ENCODE measurements at regions not wholly inside any gene's neighbourhood (a gene's known extent, or its start where the extent isn't known, plus 50 kb on each side); places are given as distances from the start of the nearest gene placed in this dataset.

DNA sequence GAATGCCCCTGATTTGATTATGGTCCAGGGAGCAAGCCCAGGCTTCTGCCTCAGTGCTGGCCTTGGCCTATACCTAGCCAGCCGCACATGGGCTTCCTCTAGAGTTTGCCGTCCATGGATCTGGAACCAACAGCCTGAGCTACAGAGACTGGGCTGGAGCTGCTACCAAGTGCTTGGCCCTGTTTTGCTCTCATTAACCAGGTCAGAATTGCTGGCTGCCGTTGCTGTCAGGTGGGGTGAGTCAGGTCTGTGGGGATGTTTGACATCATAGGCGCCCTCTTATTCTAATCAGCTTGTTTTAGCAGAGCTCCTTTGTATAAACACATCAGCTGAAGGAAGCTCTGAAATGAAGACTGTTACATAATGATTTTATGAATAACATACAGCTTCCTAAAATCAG, 83.1 kb upstream of the PHACTR2 start:
- no peak for DNase-seq

DNA sequence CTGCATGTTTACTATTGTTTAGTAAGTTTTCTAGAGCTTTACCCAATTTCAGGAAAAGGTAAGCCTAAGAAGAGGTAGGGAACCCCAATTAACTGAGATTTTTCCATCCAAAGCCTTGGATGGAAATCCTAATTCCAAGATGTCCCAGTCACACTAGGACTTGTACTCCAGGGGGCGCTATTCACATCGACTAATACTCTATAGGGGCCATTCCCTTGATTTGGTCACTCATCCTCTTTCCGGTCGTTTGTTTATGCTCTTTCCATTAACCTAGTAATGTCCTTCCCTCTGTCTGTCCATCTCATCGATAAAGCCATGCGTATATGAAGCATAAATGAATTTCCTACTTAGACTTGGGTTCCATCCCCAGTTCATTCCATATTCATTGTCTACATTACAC, 80.8 kb upstream of the FUCA2 start:
- no peak for DNase-seq

DNA sequence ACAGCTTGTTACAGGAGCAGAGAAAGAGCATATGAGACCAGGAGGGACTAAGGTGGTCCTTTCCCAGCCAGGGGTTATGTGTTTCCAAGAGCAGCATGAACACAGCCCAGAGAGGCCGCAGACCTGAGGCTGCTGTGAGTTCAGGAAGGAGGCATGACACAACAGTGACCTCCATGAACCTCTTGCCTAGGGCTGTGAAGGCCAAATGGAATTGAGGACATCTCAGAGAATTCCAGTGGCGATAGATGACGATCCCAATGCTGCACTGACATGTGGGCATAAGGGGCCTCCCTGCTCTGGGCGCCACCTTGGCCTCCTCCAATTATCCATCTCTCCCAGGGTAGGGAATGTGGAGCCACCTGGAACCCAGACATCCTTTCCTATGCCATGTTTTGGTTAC, 79.9 kb upstream of the FUCA2 start:
- no peak for DNase-seq

DNA sequence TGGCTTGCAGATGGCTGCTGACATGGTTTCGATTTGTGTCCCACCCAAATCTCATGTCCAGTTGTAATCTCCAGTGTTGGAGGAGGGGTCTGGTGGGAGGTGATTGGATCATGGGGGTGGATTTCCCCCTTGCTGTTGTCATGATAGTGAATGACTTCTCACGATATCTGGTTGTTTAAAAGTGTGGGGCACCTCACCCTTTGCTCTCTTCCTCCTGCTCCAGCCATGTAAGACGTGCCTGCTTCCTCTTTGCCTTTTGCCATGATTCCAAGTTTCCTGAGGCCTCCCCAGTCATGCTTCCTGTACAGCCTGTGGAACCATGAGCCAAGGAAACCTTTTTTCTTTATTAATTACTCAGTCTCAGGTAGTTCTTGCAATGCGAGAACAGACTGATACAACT, 77.6 kb upstream of the FUCA2 start:
- no peak for DNase-seq

DNA sequence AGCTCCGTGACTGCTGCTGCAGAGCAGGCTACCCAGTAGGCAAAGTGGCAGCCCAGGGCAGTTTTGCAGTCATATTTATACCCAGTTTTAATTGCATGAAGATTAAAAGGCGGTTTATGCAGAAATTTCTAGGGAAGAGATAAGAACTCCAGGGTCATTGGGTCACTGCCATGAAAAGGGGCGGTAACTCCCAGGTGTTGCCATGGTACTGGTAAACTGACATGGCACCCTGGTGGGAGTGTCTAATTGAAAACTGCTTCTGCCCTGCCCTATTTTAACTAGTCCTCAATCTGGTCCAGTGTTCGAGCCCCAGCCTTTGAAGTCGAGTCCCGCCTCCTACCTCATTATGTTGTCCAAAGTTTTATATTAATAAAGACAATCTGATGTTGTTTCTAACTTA, 75.0 kb upstream of the FUCA2 start:
- DNase-seq: no peak

DNA sequence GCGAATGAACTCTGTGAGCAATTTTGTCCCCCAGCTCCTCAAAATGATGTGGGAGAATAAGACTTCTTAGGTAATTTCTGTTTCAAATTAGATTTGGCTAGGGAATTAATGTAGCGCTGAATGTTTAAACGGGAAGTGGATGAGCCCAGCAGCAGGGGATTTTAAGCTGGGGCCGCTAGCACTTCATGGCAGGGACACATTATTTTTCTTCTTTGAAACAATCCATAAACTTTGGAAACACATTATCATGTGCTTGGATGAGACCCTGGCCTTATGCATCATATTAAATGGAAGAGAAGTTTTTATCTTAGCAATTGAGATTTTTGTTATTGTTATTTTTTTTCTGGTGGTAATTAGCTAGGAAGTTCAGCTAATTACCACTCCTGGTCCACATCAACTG, 74.2 kb upstream of the FUCA2 start:
- DNase-seq: no peak

DNA sequence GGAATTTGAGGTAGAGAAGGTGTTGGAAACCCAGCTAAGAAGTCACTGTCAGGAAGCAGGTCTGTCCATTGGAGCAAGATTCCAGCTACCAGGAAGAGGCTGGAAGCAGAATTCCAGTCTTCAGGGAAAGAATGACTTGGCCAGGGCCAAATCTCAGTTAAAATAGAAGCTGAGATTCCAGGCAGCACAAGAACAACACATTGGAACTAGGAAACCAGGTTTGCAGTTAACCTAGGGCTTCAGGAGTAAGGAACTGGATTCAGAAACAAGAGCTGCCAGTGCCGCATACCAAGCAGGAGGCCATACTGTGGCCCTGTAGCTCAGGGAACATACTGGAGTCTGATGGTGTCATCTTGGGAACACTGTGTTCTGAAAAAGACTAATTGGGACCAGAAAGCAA, 73.7 kb upstream of the FUCA2 start:
- no peak for DNase-seq

DNA sequence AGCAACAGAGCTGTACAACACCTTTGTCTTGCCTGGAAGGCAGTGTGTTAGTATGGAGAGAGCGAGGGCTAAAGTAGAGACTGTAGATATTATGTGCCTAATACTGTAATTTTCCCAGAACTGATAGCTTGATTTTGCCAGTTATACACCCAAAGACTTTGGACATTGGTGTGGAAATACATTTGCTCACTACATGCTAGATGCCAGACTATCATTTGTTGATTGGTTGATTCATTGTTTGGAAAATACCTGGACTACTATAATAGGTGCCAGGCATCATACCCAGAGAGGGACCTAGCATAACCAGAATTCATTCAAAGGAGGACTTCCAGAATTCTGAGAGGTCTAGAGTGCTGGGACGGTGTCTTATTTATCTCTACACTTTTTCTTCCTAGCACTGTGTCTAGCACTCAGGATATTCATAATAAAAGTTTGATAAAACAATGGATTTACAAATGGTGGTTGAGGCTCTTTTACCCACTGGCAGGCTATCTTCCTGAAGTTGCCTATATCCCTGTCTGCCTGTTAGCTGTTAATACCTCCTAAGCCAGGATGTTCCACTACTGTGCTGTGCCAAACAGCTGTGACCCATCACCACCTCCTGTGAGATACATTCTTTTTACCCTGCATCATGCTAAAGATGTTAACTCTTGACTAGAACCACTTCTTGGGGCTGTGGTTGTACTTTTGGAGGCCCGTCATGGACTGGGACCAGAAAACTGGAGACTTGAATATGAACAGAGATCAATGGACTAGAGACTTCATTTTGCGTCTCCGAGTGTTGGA, 72.2 kb upstream of the FUCA2 start:
- no peak for DNase-seq

DNA sequence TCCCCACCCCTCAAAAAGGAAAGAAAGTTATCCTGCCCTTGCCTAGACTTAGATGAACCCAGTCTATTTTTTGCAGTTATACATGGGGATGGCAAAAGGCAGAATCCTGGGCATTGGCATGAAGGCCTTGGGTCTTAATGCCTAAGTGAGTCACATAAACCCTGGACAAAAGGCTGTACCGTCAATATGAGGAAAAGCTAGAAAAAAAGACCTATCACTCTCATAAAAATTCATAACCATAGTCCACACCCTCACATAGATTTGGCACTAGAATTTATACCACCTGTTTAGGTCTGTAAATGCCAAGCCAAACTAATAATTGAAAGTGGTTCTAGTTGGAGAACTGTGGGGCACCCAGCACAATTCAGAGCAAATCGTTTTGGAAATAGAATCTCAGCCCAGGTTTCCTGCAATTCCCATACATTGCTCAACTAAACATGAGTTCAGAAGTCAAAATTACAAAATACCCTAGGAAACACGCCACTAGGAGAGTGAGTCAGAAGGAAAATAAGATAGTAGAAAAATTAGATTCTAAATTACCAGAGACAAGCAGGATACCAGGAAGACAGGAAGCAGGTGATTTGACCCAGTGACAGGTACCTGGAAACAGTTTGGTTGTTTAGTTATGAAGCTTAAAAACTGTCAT, 70.4 kb upstream of the FUCA2 start:
- no peak for DNase-seq

DNA sequence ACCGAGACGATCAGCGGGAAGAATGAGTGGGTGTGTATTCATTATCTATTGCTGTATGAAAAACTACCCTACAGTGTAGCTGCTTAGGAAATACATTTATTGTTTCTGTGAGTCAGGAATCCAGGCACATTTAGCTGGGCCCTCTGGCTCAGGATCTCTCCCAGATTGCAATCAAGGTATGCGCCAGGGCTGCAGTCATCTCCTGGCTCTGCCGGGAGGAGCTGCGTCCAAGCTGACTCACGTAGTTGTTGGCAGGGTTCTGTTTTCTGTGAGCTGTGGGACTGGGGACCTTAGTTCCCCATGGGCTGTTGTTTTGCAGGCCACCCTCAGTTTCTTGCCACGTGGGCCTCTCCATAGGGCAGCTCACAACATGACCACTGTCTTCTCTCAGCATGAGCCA, 68.2 kb upstream of the FUCA2 start:
- no peak for DNase-seq

DNA sequence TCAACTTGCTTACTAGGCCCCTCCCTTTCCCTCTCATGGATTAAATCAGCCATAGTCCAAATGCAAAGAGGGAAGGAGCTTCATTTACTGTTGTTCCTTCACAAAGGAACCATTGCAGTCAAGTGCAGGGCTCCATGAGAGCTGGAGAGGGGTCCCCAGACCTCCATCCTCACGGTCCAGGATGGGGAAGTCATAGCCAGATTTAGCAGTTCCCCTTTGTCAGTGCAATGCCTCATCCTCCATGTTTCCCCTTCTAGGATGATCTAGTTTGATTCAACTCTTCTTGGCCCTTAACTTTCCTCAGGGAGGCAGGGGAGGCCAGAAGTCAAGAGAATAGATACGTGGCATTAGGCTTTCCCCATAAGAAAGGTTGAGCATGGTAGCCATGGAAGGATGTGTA, 66.5 kb upstream of the FUCA2 start:
- DNase-seq: no peak

DNA sequence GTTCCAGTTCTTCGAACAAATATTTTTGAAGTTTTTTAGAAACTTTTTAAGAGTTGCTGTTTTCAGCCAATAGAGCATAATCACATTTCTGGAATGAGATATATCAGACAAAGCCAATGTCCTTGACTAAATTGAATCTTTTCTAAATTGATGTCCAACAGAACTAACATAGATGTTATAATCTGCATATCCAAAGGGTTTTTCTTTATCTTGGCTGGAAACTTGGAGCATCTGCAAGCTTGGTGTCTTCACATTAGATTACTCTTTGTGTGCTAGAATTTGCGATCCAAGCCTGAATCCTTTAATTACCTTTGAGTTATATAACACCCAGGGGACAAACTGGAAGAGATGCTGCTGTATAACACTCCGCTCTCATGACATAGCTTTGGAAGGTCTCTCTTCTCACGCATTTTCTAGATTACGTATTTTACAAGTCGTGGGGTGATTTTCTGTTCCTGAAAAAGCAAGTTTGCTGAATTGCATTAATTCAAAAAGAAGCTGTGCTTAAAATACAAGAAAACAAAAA, 64.4 kb upstream of the FUCA2 start:
- no peak for DNase-seq

DNA sequence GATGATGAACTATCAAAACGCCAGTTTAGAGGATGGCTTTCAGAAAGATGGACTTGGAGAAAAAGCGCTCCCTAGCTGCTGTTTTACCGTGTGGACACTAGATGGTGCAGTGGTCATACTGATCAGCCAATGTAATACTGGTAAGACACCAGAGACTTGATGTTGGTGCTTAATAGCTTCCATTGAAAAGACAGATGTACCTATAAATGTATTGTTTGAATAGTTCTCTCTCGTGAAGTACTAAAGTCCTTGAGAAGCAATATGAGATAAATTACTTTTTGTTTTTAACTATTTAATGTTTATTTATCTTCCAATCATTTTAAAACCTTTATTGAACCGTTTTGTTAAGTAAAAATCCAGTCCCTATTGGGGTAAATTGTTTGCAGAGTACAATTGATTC, 63.9 kb upstream of the FUCA2 start:
- DNase-seq: peak; percentile 7

DNA sequence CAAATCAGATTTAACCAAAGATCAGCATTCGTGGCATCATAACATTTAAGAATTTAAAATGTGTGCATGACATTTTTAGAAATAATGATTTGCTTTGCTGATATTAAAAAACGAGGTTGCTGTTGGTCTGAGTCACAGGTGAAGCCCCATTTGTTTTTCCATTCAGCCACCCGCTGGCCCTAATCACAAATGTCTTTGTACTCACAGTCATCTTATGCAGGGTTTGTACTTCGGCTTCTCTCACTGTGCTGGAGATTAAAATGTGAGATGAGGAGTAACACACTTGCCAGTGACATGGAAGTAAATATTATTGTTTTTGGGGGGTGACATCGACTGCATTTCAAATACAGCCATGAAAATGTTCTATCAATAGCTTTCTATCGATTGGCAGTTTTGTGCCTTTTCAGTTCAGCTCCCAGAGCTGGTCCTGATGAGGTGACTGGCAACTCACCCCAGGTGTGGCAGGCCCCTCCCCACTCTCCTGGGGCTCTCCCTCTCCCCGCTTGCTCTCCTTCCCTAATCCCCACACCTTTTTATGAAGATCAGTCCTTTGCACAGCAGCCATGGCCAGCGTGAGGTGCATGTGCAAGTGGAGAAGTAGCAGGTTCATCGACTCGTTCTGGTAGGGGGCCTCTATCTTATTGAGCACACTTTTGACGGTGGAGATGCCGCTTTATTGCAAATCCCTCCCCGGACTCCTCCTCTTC, 58.8 kb upstream of the FUCA2 start:
- DNase-seq: no peak

DNA sequence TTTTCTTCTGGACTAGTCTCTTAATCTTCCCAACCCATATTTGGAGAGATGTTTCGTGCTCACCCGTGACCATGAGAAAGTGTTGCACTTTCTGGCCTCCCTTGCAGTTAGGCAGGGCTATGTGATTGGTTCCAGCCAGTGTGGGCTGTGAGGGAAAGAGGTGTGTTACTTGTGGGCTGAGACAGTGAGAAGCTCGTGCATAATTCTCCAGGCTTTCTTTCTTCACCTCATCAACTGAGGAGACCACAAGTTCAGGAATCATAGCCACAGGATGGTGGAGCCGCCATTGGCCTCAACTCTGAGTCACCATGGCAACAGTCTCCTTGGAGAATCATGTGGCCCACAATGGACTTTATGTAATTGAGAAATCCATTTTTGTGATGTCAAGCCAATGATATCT, 57.5 kb upstream of the FUCA2 start:
- no peak for DNase-seq

DNA sequence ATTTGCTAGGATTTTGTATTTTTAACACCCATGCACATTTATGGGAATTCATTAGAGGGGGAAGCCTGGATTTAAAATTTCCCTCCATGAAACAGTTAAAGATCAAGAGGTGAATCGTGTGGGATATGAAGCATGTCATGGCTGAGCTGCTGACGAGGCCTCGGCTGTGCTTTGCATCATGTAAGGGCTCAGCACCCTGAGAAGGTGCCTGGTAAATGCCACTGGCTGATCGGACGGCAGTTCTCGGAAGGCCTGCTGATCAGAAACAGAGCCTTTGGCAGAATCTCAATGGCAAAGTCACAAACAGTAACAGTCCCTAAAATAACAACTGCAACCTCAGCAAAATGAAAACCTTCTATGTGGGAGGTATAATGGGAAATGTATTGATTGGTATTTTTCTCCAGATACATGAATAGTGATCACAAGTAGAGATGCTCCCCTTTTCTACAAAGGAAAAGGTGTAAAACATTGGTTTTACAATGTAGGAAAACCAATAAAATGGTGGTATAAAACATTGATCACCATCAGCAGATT, 53.0 kb upstream of the FUCA2 start:
- no peak for DNase-seq

DNA sequence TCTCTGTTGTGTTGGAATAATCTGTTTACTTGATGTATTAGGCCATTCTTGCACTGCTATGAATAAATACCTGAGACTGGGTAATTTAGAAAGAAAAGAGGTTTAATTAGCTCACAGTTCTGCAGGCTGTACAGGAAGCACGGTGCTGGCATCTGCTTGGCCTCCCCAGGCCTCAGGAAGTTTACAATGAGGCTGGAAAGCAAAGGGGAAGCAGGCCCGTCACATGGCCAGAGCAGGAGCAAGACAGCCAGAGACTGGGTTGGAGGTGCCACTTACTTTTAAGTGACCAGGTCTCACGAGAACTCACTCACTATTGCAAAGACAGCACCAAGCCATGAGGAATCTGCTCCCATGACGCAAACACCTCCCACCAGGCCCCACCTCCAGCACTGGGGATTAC, 50.6 kb upstream of the FUCA2 start:
- DNase-seq: no peak
